ENCODE measurements at regions not wholly inside any gene's neighbourhood (a gene's known extent, or its start where the extent isn't known, plus 50 kb on each side); places are given as distances from the start of the nearest gene placed in this dataset.

- no peak for TF ChIP-seq TAF1 (IDR thresholded peaks at IDR 0.05; ENCODE audit: borderline replicate concordance, insufficient read depth, low read length)
- no peak for TF ChIP-seq SIN3A (IDR thresholded peaks at IDR 0.05; ENCODE audit: borderline replicate concordance, insufficient read depth, low read length)
Measured at GRCh38 chr1:217322834-217323233, 308.1 kb downstream of the GPATCH2 start.

- no peak for TF ChIP-seq FOXP2 (optimal IDR thresholded peaks at IDR 0.05; ENCODE audit: borderline replicate concordance, extremely low read depth, extremely low read length, insufficient read depth)
- no peak for TF ChIP-seq REST (IDR thresholded peaks at IDR 0.05; ENCODE audit: insufficient read depth in 1 of 2, low read depth in 2 of 2, low read length in 2 of 2)
- no peak for TF ChIP-seq SIN3A (IDR thresholded peaks at IDR 0.05; ENCODE audit: borderline replicate concordance, insufficient read depth, low read length)
- TF ChIP-seq POLR2AphosphoS5 (IDR thresholded peaks at IDR 0.05; ENCODE audit: low read depth, low read length) = no peak
- TF ChIP-seq TAF1 (IDR thresholded peaks at IDR 0.05; ENCODE audit: borderline replicate concordance, insufficient read depth, low read length) = no peak
Measured at GRCh38 chr1:217315346-217315745, 315.5 kb downstream of the GPATCH2 start.

GRCh38 chr1:217313096-217313495 is 317.8 kb downstream of the GPATCH2 start:
- TF ChIP-seq SIN3A (IDR thresholded peaks at IDR 0.05; ENCODE audit: borderline replicate concordance, insufficient read depth, low read length) = no peak
- no peak for TF ChIP-seq REST (IDR thresholded peaks at IDR 0.05; ENCODE audit: insufficient read depth in 1 of 2, low read depth in 2 of 2, low read length in 2 of 2)
- TF ChIP-seq FOXP2 (optimal IDR thresholded peaks at IDR 0.05; ENCODE audit: borderline replicate concordance, extremely low read depth, extremely low read length, insufficient read depth) = no peak
- TF ChIP-seq TAF1 (IDR thresholded peaks at IDR 0.05; ENCODE audit: borderline replicate concordance, insufficient read depth, low read length) = no peak
- no peak for TF ChIP-seq POLR2AphosphoS5 (IDR thresholded peaks at IDR 0.05; ENCODE audit: low read depth, low read length)

- TF ChIP-seq FOXP2 (optimal IDR thresholded peaks at IDR 0.05; ENCODE audit: borderline replicate concordance, extremely low read depth, extremely low read length, insufficient read depth) (no peak), SIN3A (IDR thresholded peaks at IDR 0.05; ENCODE audit: borderline replicate concordance, insufficient read depth, low read length) (no peak), REST (IDR thresholded peaks at IDR 0.05; ENCODE audit: insufficient read depth in 1 of 2, low read depth in 2 of 2, low read length in 2 of 2) (no peak), POLR2AphosphoS5 (IDR thresholded peaks at IDR 0.05; ENCODE audit: low read depth, low read length) (no peak), TAF1 (IDR thresholded peaks at IDR 0.05; ENCODE audit: borderline replicate concordance, insufficient read depth, low read length) (no peak)
Measured at GRCh38 chr1:217311766-217312165, 319.1 kb downstream of the GPATCH2 start.

- no peak for TF ChIP-seq FOXP2 (optimal IDR thresholded peaks at IDR 0.05; ENCODE audit: borderline replicate concordance, extremely low read depth, extremely low read length, insufficient read depth)
- TF ChIP-seq REST (IDR thresholded peaks at IDR 0.05; ENCODE audit: insufficient read depth in 1 of 2, low read depth in 2 of 2, low read length in 2 of 2) = no peak
- TF ChIP-seq SIN3A (IDR thresholded peaks at IDR 0.05; ENCODE audit: borderline replicate concordance, insufficient read depth, low read length) = no peak
- TF ChIP-seq POLR2AphosphoS5 (IDR thresholded peaks at IDR 0.05; ENCODE audit: low read depth, low read length) = no peak
- no peak for TF ChIP-seq TAF1 (IDR thresholded peaks at IDR 0.05; ENCODE audit: borderline replicate concordance, insufficient read depth, low read length)
Measured at GRCh38 chr1:217311269-217311668, 319.6 kb downstream of the GPATCH2 start.

All from PFSK-1 (cell line).